NCI-H1092 treated with DMSO at 0.1 percent for 48 hours (cell line): ENCODE measurements at regions not wholly inside any gene's neighbourhood (a gene's known extent, or its start where the extent isn't known, plus 50 kb on each side); places are given as distances from the start of the nearest gene placed in this dataset.

Experiments used
- DNase-seq: peaks from one replicate; lab custom pipeline; 2025; lab: John Stamatoyannopoulos, UW

DNA sequence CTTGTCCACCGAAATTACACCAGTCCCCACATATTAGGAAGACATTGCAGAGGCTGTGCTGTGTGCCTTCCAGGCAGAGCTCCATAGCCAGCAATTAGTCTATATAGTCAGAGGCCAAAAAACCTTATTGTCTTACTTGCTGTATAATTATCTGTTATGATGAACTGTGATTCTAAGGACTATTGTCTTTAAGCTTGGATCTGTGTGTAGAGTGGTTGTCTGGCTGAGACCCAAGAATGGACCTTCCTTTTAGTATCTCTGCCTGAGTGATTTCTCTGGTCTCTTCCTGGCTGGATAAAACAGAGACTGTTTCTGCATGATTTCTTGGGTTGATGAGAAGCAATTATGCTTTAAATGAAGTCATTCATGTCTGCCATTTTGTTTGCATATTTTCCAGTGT lies 465.3 kb downstream of the PRKD1 start:
- DNase-seq, result peak; percentile 78

- DNase-seq, result no peak
These were observed 464.9 kb downstream of the PRKD1 start for GRCh38 chr14:29462772-29463171.

- peak; percentile 70 for DNase-seq
These were observed 463.8 kb downstream of the PRKD1 start for GRCh38 chr14:29463727-29464395.

DNA sequence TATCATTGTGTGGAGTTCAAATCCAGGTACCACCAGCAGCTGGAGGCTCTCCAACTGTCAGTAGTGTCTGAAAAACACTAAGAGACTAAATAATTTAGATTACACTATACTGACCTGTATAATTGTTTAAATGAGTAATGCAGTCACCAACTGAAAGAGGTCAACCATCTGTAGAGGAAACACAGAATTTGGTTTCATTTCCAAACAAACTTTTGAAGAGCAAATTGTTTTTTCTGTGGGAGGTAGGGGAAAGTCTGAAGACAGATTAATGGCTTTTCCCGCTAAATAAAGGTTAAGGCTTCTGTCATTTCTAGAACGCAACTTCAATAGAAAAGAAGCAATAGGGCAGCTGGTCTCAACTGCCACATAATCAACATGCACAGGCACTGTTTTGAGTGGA lies 462.6 kb downstream of the PRKD1 start:
- DNase-seq, result no peak

DNA sequence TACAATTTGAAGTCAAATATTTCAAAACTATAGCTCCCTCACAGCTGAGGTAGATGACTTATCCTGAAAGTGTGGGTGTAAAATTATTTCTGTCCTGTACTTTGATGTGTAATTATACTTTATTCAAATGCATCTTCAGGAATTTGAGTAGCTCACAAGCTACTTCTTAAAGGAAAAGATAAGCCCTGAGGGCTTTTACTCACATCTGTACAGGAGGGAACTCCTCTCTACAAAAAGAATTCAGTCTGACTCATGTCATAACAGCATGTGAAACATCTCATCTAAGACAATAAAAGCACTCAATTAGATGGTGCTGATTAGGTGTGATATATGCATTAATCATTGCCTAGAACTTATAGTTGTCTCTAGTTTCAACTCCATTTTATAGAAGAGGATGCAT lies 452.0 kb downstream of the PRKD1 start:
- no peak for DNase-seq

GRCh38 chr14:29486132-29486531 lies 441.5 kb downstream of the PRKD1 start:
- DNase-seq, result no peak

GRCh38 chr14:29489911-29490425 lies 437.7 kb downstream of the PRKD1 start:
- DNase-seq, result no peak

GRCh38 chr14:29493849-29494248 lies 433.8 kb downstream of the PRKD1 start:
- no peak for DNase-seq

- no peak for DNase-seq
These were observed 433.3 kb downstream of the PRKD1 start for GRCh38 chr14:29494312-29494711.

DNA sequence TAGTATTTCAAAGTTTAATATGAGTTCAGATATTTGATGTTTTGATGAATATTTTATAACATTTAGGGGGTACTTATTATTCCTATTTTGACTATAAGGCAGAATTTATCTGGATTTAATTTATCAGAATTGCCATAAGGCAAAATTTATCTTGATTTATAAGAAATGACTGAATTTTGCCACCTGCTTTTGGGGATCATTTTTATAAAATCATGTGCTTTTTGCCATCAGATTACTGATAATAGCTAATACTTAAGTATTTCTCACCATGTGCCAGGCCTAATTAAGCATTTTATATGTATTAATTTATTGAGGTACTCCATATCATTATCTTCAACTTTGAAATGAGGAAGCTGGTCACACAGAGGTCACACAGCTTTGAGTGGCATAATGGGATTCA lies 423.7 kb downstream of the PRKD1 start:
- no peak for DNase-seq

- DNase-seq, result peak; percentile 20
These were observed 409.3 kb downstream of the PRKD1 start for GRCh38 chr14:29518335-29518734.

DNA sequence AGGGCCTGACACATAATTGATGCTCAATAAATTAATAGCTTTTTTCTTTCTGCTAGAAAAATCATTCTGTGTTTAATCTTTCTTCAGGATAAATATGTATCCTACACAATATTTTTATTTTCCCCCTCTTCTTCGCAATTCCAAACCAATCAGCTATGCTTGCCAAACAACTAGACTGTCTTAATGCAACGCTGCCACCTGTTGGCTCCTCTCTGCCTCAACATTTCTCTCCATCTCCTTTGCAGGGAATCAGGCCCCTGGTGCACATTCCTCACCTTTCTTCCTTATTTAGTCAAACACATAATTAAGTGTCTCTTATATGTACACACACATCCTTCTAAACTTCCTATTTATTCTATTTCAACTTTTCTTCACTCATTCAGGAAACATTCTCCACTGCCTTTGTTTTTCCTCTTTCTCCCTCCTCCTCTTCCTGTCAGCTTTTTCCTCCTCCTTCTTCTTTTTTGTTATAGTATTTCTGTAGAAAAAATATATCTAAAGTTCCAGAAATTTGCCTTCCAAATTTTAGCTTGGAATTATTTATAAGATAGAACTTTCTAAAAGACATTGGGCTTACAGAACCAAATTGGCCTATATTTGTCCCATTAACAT lies 406.0 kb downstream of the PRKD1 start:
- peak; percentile 41 for DNase-seq
